HepG2 (cell line): ENCODE measurements at regions not wholly inside any gene's neighbourhood (a gene's known extent, or its start where the extent isn't known, plus 50 kb on each side); places are given as distances from the start of the nearest gene placed in this dataset.
A peak's percentile ranks its signal among the peaks of the same experiment; 100 is the strongest.

Source experiments
- CBX5 ChIP-seq: sonication (generic); formaldehyde crosslinking; IDR thresholded peaks from 2 replicates; pipeline ENCODE4 v1.4.0; 2020; ENCODE audit warnings: missing genetic modification reagents, borderline replicate concordance
- CENPT ChIP-seq: sonication (generic); formaldehyde crosslinking; IDR thresholded peaks from 2 replicates; pipeline ENCODE4 v1.8.0; 2022; ENCODE audit warnings: low read depth, mild to moderate bottlenecking, moderate library complexity, missing genetic modification reagents
- MAFK ChIP-seq, 2 experiments: IDR thresholded peaks in 1 of 2; conservative IDR thresholded peaks in 1 of 2; 2 replicates each; pipeline ENCODE4 v1.6.1; 2011; ENCODE audit warnings: improper control_type of control experiment in 2 of 2, low read length in 2 of 2
- MIXL1 ChIP-seq: IDR thresholded peaks from 2 replicates; pipeline ENCODE4 v1.6.1; 2016
- PAXIP1 ChIP-seq: sonication (generic); formaldehyde crosslinking; conservative IDR thresholded peaks from 2 replicates; pipeline ENCODE4 v1.4.0; 2020; ENCODE audit warnings: mild to moderate bottlenecking, missing genetic modification reagents, moderate library complexity
- SNRNP70 ChIP-seq: fragments of 200-400 bp; formaldehyde crosslinking; IDR thresholded peaks from 2 replicates; pipeline ENCODE4 v1.6.1; 2017; ENCODE audit warnings: mild to moderate bottlenecking, low read depth, low read length, moderate library complexity
- ZFP1 ChIP-seq: IDR thresholded peaks from 2 replicates; pipeline ENCODE4 v1.6.1; 2016
- ZFP36L2 ChIP-seq: sonication (generic); formaldehyde crosslinking; IDR thresholded peaks from 2 replicates; pipeline ENCODE4 v1.4.0; 2020; ENCODE audit warnings: missing genetic modification reagents
- ZHX2 ChIP-seq, 2 experiments: sonication (generic) in 1 of 2; formaldehyde crosslinking in 1 of 2; IDR thresholded peaks; 2 replicates each; pipeline versions ENCODE4 v1.6.1 to v1.9.0; 2014 to 2022; ENCODE audit warnings: antibody characterized with exemption in 1 of 2, borderline replicate concordance in 1 of 2, inconsistent platforms in 1 of 2, low read depth in 1 of 2, missing genetic modification reagents in 1 of 2
- ZKSCAN8 ChIP-seq: IDR thresholded peaks from 2 replicates; pipeline ENCODE4 v1.6.1; 2016; ENCODE audit warnings: borderline replicate concordance, missing genetic modification reagents, missing compliant biosample characterization
- ZNF569 ChIP-seq: sonication (generic); formaldehyde crosslinking; IDR thresholded peaks from 2 replicates; pipeline ENCODE4 v1.5.0; 2020; ENCODE audit warnings: mild to moderate bottlenecking, missing genetic modification reagents, moderate library complexity, borderline replicate concordance
- ZNF597 ChIP-seq: sonication (generic); formaldehyde crosslinking; IDR thresholded peaks from 2 replicates; pipeline ENCODE4 v1.5.0; 2020; ENCODE audit warnings: missing genetic modification reagents
- ZNF770 ChIP-seq: sonication (generic); formaldehyde crosslinking; IDR thresholded peaks from 2 replicates; pipeline ENCODE4 v1.5.0; 2020; ENCODE audit warnings: mild to moderate bottlenecking, missing genetic modification reagents

GRCh38 chr12:115094163-115094816, 410.3 kb upstream of the TBX3 start (continued):
- TF ChIP-seq PAXIP1 (CRISPR knock-in tag) (peak; percentile 83), CENPT (CRISPR knock-in tag) (no peak), ZNF569 (no peak), CBX5 (no peak), ZFP1 (no peak), MIXL1 (CRISPR knock-in tag) (peak; percentile 49; the same call in 1 of the 2 replicates), ZFP36L2 (CRISPR knock-in tag) (no peak), SNRNP70 (no peak), ZNF597 (CRISPR knock-in tag) (no peak), MAFK (conservative IDR thresholded peaks at IDR 0.05 in 1 of 2, IDR thresholded peaks at IDR 0.05 in 1 of 2; ENCODE audit: low read length in 2 of 2) (no peak), ZHX2 (IDR thresholded peaks at IDR 0.05; ENCODE audit: low read depth) (no peak), ZHX2 (CRISPR knock-in tag; IDR thresholded peaks at IDR 0.05; ENCODE audit: borderline replicate concordance) (no peak), ZNF770 (CRISPR knock-in tag) (no peak), ZKSCAN8 (no peak)
